Loucy (cell line): ENCODE measurements at regions not wholly inside any gene's neighbourhood (a gene's known extent, or its start where the extent isn't known, plus 50 kb on each side); places are given as distances from the start of the nearest gene placed in this dataset.

ENCODE experiments used
- H2AFZ ChIP-seq: fragments of 200-600 bp; sonication (generic); 2 replicates; pipeline ENCODE4 v1.6.0; 2016; ENCODE audit warnings: antibody characterized with exemption, mild to moderate bottlenecking, low read length, moderate library complexity
- H3F3A ChIP-seq: fragments of 200-600 bp; 2 replicates; pipeline ENCODE4 v1.6.0; 2016; ENCODE audit warnings: antibody characterized with exemption, low read depth, mild to moderate bottlenecking
- H3K27me3 ChIP-seq: fragments of 200-600 bp; sonication (generic); 2 replicates; pipeline ENCODE4 v1.6.1; 2014; ENCODE audit warnings: low read length, mild to moderate bottlenecking; ENCODE audit not compliant: insufficient read depth, poor library complexity, severe bottlenecking
- H3K36me3 ChIP-seq: fragments of 200-600 bp; sonication (generic); 2 replicates; pipeline ENCODE4 v1.6.1; 2016; ENCODE audit warnings: low read length; ENCODE audit not compliant: insufficient read depth
- H3K4me1 ChIP-seq: fragments of 200-600 bp; sonication (generic); 2 replicates; pipeline ENCODE4 v1.5.1; 2014; ENCODE audit warnings: low read length, mild to moderate bottlenecking; ENCODE audit not compliant: insufficient read depth, poor library complexity, severe bottlenecking
- H3K4me2 ChIP-seq: fragments of 200-600 bp; sonication (generic); 2 replicates; pipeline ENCODE4 v1.6.0; 2014; ENCODE audit warnings: antibody characterized with exemption, low read length, low read depth, mild to moderate bottlenecking; ENCODE audit not compliant: poor library complexity, severe bottlenecking
- H3K4me3 ChIP-seq: fragments of 200-600 bp; sonication (generic); 2 replicates; pipeline ENCODE4 v1.5.1; 2014; ENCODE audit warnings: low read length, mild to moderate bottlenecking, mixed read lengths; ENCODE audit not compliant: poor library complexity, severe bottlenecking
- H3K79me2 ChIP-seq: fragments of 200-600 bp; sonication (generic); 2 replicates; pipeline ENCODE4 v1.6.1; 2014; ENCODE audit warnings: low read length; ENCODE audit not compliant: insufficient read depth
- H3K9ac ChIP-seq: fragments of 200-600 bp; sonication (generic); 2 replicates; pipeline ENCODE4 v1.6.0; 2014; ENCODE audit warnings: mild to moderate bottlenecking, low read depth, low read length, moderate library complexity; ENCODE audit not compliant: poor library complexity, severe bottlenecking
- H3K9me2 ChIP-seq: fragments of 200-600 bp; sonication (generic); replicated peaks from 2 replicates; pipeline ENCODE4 v1.6.1; 2016; ENCODE audit warnings: low read depth, low read length, mixed read lengths
- H3K9me3 ChIP-seq: fragments of 200-600 bp; sonication (generic); 2 replicates; pipeline ENCODE4 v1.6.1; 2014; ENCODE audit warnings: mild to moderate bottlenecking, antibody characterized with exemption, low read length, low read depth; ENCODE audit not compliant: insufficient read depth
- H4K20me1 ChIP-seq: fragments of 200-600 bp; sonication (generic); 2 replicates; pipeline ENCODE4 v1.6.0; 2014; ENCODE audit warnings: antibody characterized with exemption, low read length, mild to moderate bottlenecking; ENCODE audit not compliant: insufficient read depth, poor library complexity, severe bottlenecking
- CTCF ChIP-seq: fragments of 200-600 bp; sonication (generic); conservative IDR thresholded peaks from 2 replicates; pipeline ENCODE4 v1.5.1; 2014; ENCODE audit warnings: mild to moderate bottlenecking, antibody characterized with exemption, low read length
- EZH2phosphoT487 ChIP-seq: fragments of 200-600 bp; IDR thresholded peaks from 2 replicates; pipeline ENCODE4 v1.6.1; 2018; ENCODE audit warnings: antibody characterized with exemption, mild to moderate bottlenecking, moderate library complexity, borderline replicate concordance

GRCh38 chr2:75288760-75289159, 89.4 kb upstream of the TACR1 start:
- Histone ChIP-seq H3K9me3 (no peaks in the 10 kb centered on the region), H3K9me2 (no peaks in the 10 kb centered on the region), H3K36me3 (no peaks in the 10 kb centered on the region), H3K79me2 (no peaks in the 10 kb centered on the region), H2AFZ (no peak overlapping the region), H3K27me3 (no peaks in the 10 kb centered on the region), H3F3A (no peaks in the 10 kb centered on the region), H4K20me1 (no peaks in the 10 kb centered on the region), H3K9ac (no peak overlapping the region), H3K4me3 (no peak overlapping the region), H3K4me2 (no peak overlapping the region), H3K4me1 (peaks cover 8% of the 10 kb centered on the region)
- TF ChIP-seq EZH2phosphoT487 (no peak), CTCF (no peak)

- H3K9me2 ChIP-seq = no peaks in the 10 kb centered on the region
- no peaks in the 10 kb centered on the region for H4K20me1 ChIP-seq
- no peak overlapping the region for H3K4me2 ChIP-seq
- H3K79me2 ChIP-seq = no peaks in the 10 kb centered on the region
- no peaks in the 10 kb centered on the region for H3K36me3 ChIP-seq
- H3K9me3 ChIP-seq = no peaks in the 10 kb centered on the region
- H3K4me1 ChIP-seq = peaks cover 8% of the 10 kb centered on the region
- TF ChIP-seq CTCF = no peak
- TF ChIP-seq EZH2phosphoT487 = no peak
- no peak overlapping the region for H3K9ac ChIP-seq
- H3F3A ChIP-seq = no peaks in the 10 kb centered on the region
- no peak overlapping the region for H3K4me3 ChIP-seq
- no peaks in the 10 kb centered on the region for H3K27me3 ChIP-seq
- no peak overlapping the region for H2AFZ ChIP-seq
These were observed 88.5 kb upstream of the TACR1 start for GRCh38 chr2:75287624-75288316.

- TF ChIP-seq CTCF (no peak), EZH2phosphoT487 (no peak)
- Histone ChIP-seq H3K27me3 (no peaks in the 10 kb centered on the region), H3F3A (no peaks in the 10 kb centered on the region), H3K79me2 (no peaks in the 10 kb centered on the region), H3K9ac (no peak overlapping the region), H3K9me3 (no peaks in the 10 kb centered on the region), H3K36me3 (no peaks in the 10 kb centered on the region), H4K20me1 (no peaks in the 10 kb centered on the region), H2AFZ (no peak overlapping the region), H3K4me3 (no peak overlapping the region), H3K4me2 (no peak overlapping the region), H3K9me2 (no peaks in the 10 kb centered on the region), H3K4me1 (peaks cover 6% of the 10 kb centered on the region)
These were observed 85.0 kb upstream of the TACR1 start for GRCh38 chr2:75284345-75284744.
